Adrenal gland (tissue), 9 donors: ENCODE measurements at regions not wholly inside any gene's neighbourhood (a gene's known extent, or its start where the extent isn't known, plus 50 kb on each side); places are given as distances from the start of the nearest gene placed in this dataset.

Source experiments
- DNase-seq, 7 donors: peaks; one replicate each; pipeline ENCODE4 v3.0.0-alpha.2; 2019 to 2020
- H3K27ac ChIP-seq, 5 donors: fragments of 200-600 bp; sonication (generic) in 4 of 5; 1 replicate in 3 of 5; 2 replicates in 2 of 5; pipeline versions ENCODE4 v1.5.1 to v1.8.0; 2016 to 2020; ENCODE audit warnings: mild to moderate bottlenecking in 1 of 5
- H3K27me3 ChIP-seq: fragments of 200-600 bp; 2 replicates; pipeline ENCODE4 v1.8.0; 2021
- H3K36me3 ChIP-seq, 2 donors: fragments of 200-600 bp; replicated peaks in 1 of 2; 1 replicate in 1 of 2; 2 replicates in 1 of 2; pipeline versions ENCODE4 v1.5.1 to v1.8.0; 2018 to 2022
- H3K4me1 ChIP-seq, 2 donors: fragments of 200-600 bp; replicated peaks in 1 of 2; 1 replicate in 1 of 2; 2 replicates in 1 of 2; pipeline versions ENCODE4 v1.5.1 to v1.8.0; 2018 to 2021
- H3K4me3 ChIP-seq, 4 donors: fragments of 200-600 bp; sonication (generic) in 3 of 4; one replicate each; pipeline ENCODE4 v1.5.1; 2016 to 2018
- H3K9me3 ChIP-seq, 3 donors: fragments of 200-600 bp; sonication (generic) in 1 of 3; replicated peaks in 1 of 3; 1 replicate in 2 of 3; 2 replicates in 1 of 3; pipeline versions ENCODE4 v1.5.1 to v1.8.0; 2016 to 2021
- CTCF ChIP-seq, 6 experiments: fragments of 450-650 bp in 4 of 6; fragments of 200-600 bp in 2 of 6; sonication (generic) in 1 of 6; IDR thresholded peaks; 1 replicate in 5 of 6; 2 replicates in 1 of 6; pipeline versions ENCODE4 v1.5.1 to v1.8.0; 2016 to 2021; ENCODE audit warnings: antibody characterized with exemption in 6 of 6, mild to moderate bottlenecking in 2 of 6, moderate library complexity in 1 of 6
- POLR2A ChIP-seq, 2 donors: fragments of 450-650 bp; IDR thresholded peaks; one replicate each; pipeline ENCODE4 v1.6.1; 2017; ENCODE audit warnings: antibody characterized with exemption in 2 of 2, mild to moderate bottlenecking in 2 of 2, moderate library complexity in 1 of 2
- WGBS, 4 donors: extraction: QIAGEN DNeasy Blood & Tissue Kit in 2 of 4; methylation state at CpG; one replicate each; pipeline versions ENCODE4 v1.1.5 to v1.1.7; 2013 to 2017; 5-methylcytosine and 5-hydroxymethylcytosine counted together
- intact Hi-C, 2 donors: fragments of 100-400 bp; cut with DNase I; formaldehyde crosslinking; loops; one replicate each; pipeline versions ENCODE4 v1.14.1 to v1.15.0; 2022 to 2023
- donor health status: healthy with polysubstance abuse.
- donor health status: Bipolar disorder and iron deficiency.
- donor health status: DM: yes; HTN: yes; CAD: no.
- donor health status: DM: no; HTN: no; CAD: no.
- donor health status: DM: no; HTN: no; CAD: no.

GRCh38 chr1:105730701-105731100 lies 1325.8 kb upstream of the PRMT6 start:
- intact Hi-C loops = no loop called here
- Histone ChIP-seq H3K4me3 (no peak overlapping the region), H3K27ac (no peak overlapping the region), H3K4me1 (no peaks in the 10 kb centered on the region), H3K27me3 (no peaks in the 10 kb centered on the region), H3K9me3 (no peaks in the 10 kb centered on the region), H3K36me3 (no peaks in the 10 kb centered on the region)
- DNase-seq = no peak
- TF ChIP-seq POLR2A (IDR thresholded peaks at IDR 0.05) (no peak), CTCF (IDR thresholded peaks at IDR 0.05) (no peak)
- 71 to 80% (median 77%) methylated on average over 3 of the region's 3 CpGs for WGBS, 4 donors

- H3K4me1 ChIP-seq = no peaks in the 10 kb centered on the region
- WGBS, 4 donors = 69 to 80% (median 74%) methylated on average over 3 of the region's 3 CpGs
- no peaks in the 10 kb centered on the region for H3K27me3 ChIP-seq
- H3K36me3 ChIP-seq = no peaks in the 10 kb centered on the region
- H3K9me3 ChIP-seq = no peaks in the 10 kb centered on the region
- DNase-seq = no peak
- no peak for TF ChIP-seq CTCF (IDR thresholded peaks at IDR 0.05)
- TF ChIP-seq POLR2A (IDR thresholded peaks at IDR 0.05) = no peak
- intact Hi-C loops = no loop called here
- no peak overlapping the region for H3K27ac ChIP-seq
- no peak overlapping the region for H3K4me3 ChIP-seq
Observed at GRCh38 chr1:105736349-105736748, 1320.1 kb upstream of the PRMT6 start.

- Histone ChIP-seq H3K4me3 (no peak overlapping the region), H3K4me1 (no peaks in the 10 kb centered on the region), H3K36me3 (no peaks in the 10 kb centered on the region), H3K9me3 (peaks cover 0 to 8% (median 0%) of the 10 kb centered on the region in 3 donors), H3K27ac (no peak overlapping the region), H3K27me3 (no peaks in the 10 kb centered on the region)
- whole genome bisulfite sequencing, 4 donors = 59 to 82% (median 78%) methylated on average over 1 to 4 of the region's 4 CpGs
- DNase-seq = no peak
- intact Hi-C loops = no loop called here
- TF ChIP-seq POLR2A (IDR thresholded peaks at IDR 0.05) = no peak
- TF ChIP-seq CTCF (IDR thresholded peaks at IDR 0.05) = no peak
Observed at GRCh38 chr1:105779727-105780126, 1276.7 kb upstream of the PRMT6 start.

- WGBS, 4 donors = 27 to 38% (median 30%) methylated on average over 2 of the region's 2 CpGs
- no peaks in the 10 kb centered on the region for H3K27me3 ChIP-seq
- no peak overlapping the region for H3K4me3 ChIP-seq
- no peaks in the 10 kb centered on the region for H3K9me3 ChIP-seq
- no peak overlapping the region for H3K27ac ChIP-seq
- no peak for DNase-seq
- no peaks in the 10 kb centered on the region for H3K4me1 ChIP-seq
- intact Hi-C loops = no loop called here
- H3K36me3 ChIP-seq = no peaks in the 10 kb centered on the region
- no peak for TF ChIP-seq CTCF (IDR thresholded peaks at IDR 0.05)
- TF ChIP-seq POLR2A (IDR thresholded peaks at IDR 0.05) = no peak
Observed at GRCh38 chr1:105785021-105785420, 1271.5 kb upstream of the PRMT6 start.
